ENCODE measurements at regions not wholly inside any gene's neighbourhood (a gene's known extent, or its start where the extent isn't known, plus 50 kb on each side); places are given as distances from the start of the nearest gene placed in this dataset.

- TF ChIP-seq CTCF (IDR thresholded peaks at IDR 0.05) (no peak), POLR2A (IDR thresholded peaks at IDR 0.05) (no peak)
Observed at GRCh38 chr20:50246367-50247195, 56.0 kb downstream of the CEBPB start.

Data from adrenal gland (tissue), 5 donors.